SIG-M5 treated with dmso at 0.1 percent for 504 hours (cell line): ENCODE measurements at regions not wholly inside any gene's neighbourhood (a gene's known extent, or its start where the extent isn't known, plus 50 kb on each side); places are given as distances from the start of the nearest gene placed in this dataset.
"Not testable (repeated sequence)": the region's sequence is repeated elsewhere in the genome, so short reads cannot be mapped to it uniquely, and the experiment has no call there.

Experiments
- DNase-seq: peaks from one replicate; lab custom pipeline; 2025; ENCODE audit not compliant: unreplicated experiment; lab: John Stamatoyannopoulos, UW

GRCh38 chr17:53765609-53766008, 57.1 kb upstream of the KIF2B start:
- no peak for DNase-seq

GRCh38 chr17:53765129-53765528, 57.6 kb upstream of the KIF2B start:
- DNase-seq: no peak

- no peak for DNase-seq
Measured at GRCh38 chr17:53757559-53757958, 65.2 kb upstream of the KIF2B start.

- not testable (repeated sequence) for DNase-seq
Measured at GRCh38 chr17:53757116-53757515, 65.6 kb upstream of the KIF2B start.

- DNase-seq: no peak
Measured at GRCh38 chr17:53749178-53749577, 73.5 kb upstream of the KIF2B start.

GRCh38 chr17:53748159-53748820, 74.4 kb upstream of the KIF2B start:
- DNase-seq: not testable (repeated sequence)

GRCh38 chr17:53740312-53740711, 82.4 kb upstream of the KIF2B start:
- DNase-seq: no peak

GRCh38 chr17:53736516-53737240, 86.0 kb upstream of the KIF2B start:
- DNase-seq: no peak

- DNase-seq: no peak
Measured at GRCh38 chr17:53724726-53725125, 98.0 kb upstream of the KIF2B start.

GRCh38 chr17:53722407-53722806, 100.3 kb upstream of the KIF2B start:
- DNase-seq: no peak

GRCh38 chr17:53721101-53721500, 101.6 kb upstream of the KIF2B start:
- DNase-seq: no peak

- DNase-seq: no peak
Measured at GRCh38 chr17:53719229-53719628, 103.5 kb upstream of the KIF2B start.

GRCh38 chr17:53707566-53707965, 115.2 kb upstream of the KIF2B start:
- DNase-seq: no peak

GRCh38 chr17:53696286-53696685, 126.4 kb upstream of the KIF2B start:
- no peak for DNase-seq

- DNase-seq: no peak
Measured at GRCh38 chr17:53687324-53687723, 135.4 kb upstream of the KIF2B start.

- no peak for DNase-seq
Measured at GRCh38 chr17:53680745-53681144, 142.0 kb upstream of the KIF2B start.

GRCh38 chr17:53668854-53669253, 153.9 kb upstream of the KIF2B start:
- no peak for DNase-seq

GRCh38 chr17:53662608-53663007, 160.1 kb upstream of the KIF2B start:
- no peak for DNase-seq

- no peak for DNase-seq
Measured at GRCh38 chr17:53659181-53659580, 163.5 kb upstream of the KIF2B start.

GRCh38 chr17:53655591-53655990, 167.1 kb upstream of the KIF2B start:
- DNase-seq: no peak

- no peak for DNase-seq
Measured at GRCh38 chr17:53649201-53649600, 173.5 kb upstream of the KIF2B start.

GRCh38 chr17:53646835-53647234, 175.9 kb upstream of the KIF2B start:
- DNase-seq: no peak

- no peak for DNase-seq
Measured at GRCh38 chr17:53640808-53641207, 181.9 kb upstream of the KIF2B start.
